Lung microvascular endothelial cell (primary cell): ENCODE measurements at regions not wholly inside any gene's neighbourhood (a gene's known extent, or its start where the extent isn't known, plus 50 kb on each side); places are given as distances from the start of the nearest gene placed in this dataset.
A peak's percentile ranks its signal among the peaks of the same experiment; 100 is the strongest.

ENCODE experiments used
- DNase-seq, 2 donors: peaks; one replicate each; pipeline versions ENCODE4 v3.0.0 to v3.0.0-alpha.2; 2010; ENCODE audit warnings: low read depth in 2 of 2

DNA sequence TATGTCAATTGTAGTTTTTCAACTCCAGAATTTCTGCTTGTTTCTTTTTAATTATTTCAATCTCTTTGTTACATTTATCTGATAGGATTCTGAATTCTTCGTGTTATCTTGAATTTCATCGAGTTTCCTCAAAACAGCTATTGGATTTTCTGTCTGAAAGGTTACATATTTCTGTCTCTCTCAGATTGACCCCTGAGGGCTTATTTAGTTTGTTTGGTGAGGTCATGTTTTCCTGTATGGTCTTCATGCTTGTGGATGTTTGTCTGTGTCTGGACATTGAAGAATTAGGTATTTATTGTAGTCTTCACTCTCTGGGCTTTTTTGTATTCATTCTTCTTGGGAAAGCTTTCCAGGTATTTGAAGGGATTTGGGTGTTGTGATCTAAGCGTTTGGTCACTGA lies 85.6 kb downstream of the SNAPC1 start:
- DNase-seq = peak in 1 of 2 donors; percentile 10

DNA sequence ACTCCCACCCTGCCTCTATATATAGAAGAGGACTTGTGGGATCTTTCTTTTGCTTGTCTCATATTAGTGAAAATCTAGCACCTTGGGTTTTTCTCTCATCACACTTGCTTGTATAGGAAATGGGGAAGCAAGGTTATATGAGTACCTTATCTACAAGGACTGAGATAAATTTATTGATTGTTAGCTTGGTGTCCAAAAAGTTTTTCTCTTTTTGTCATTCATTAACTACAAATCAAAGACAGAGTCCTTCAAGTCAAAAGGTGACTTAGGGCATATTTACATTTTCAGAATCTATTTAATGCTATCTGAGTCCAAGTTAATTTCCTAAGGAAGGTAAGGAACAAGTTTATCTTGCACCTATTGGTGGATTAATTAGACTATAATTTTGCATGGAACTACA lies 92.7 kb downstream of the SNAPC1 start:
- no peak for DNase-seq

DNA sequence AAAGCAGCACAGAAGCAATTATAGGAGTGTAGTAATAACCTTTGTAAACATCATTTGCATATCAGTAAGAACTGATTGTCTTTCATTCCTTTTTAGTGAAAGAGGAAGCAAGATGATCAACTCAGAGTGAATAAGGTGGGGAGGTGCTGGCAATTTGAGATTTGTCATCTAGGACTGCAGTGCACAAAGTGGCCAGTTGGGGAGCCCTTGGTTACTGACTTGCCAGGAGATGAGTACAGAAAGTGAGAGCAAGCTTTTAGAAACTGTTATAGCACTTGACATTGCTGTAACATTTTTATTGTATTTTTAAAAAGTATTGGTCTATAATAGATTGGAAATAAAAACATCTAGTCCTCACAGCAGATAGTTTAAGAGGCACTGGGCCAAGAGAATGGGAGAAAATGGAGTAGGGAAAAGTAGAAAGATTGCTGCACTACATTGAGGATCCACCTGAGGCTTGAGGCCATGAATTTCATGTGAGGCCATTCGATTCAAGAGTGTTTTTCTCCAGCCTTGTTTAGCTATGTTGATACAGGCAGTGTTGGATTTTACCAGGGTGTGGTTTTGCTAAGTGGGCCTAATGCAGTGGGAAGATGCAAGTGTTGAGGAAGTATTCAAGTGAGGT lies 98.2 kb downstream of the SNAPC1 start:
- peak; percentile 46 to 53 for DNase-seq

DNA sequence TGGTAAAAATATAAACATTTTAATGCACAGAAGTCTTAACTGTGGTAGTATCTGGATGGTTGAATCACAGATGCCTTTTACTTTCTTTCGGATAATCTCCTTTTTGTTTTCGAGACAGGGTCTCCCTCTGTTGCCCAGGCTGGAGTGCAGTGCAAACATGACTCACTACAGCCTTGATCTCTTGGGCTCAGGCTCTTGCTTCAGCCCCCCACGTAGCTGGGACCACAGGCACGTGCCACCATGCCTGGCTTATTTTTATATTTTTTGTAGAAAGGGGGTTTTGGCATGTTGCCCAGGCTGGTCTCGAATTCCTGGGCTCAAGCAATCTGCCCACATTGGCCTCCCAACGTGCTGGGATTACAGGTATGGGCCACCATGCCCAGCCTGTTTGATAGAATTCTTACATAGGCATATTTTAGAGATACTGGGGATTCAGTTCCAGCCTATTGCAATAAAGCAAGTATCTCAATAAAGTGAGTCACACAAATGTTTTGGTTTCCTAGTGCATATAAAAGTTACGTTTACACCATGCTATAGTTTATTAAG lies 99.2 kb downstream of the SNAPC1 start:
- DNase-seq = no peak

DNA sequence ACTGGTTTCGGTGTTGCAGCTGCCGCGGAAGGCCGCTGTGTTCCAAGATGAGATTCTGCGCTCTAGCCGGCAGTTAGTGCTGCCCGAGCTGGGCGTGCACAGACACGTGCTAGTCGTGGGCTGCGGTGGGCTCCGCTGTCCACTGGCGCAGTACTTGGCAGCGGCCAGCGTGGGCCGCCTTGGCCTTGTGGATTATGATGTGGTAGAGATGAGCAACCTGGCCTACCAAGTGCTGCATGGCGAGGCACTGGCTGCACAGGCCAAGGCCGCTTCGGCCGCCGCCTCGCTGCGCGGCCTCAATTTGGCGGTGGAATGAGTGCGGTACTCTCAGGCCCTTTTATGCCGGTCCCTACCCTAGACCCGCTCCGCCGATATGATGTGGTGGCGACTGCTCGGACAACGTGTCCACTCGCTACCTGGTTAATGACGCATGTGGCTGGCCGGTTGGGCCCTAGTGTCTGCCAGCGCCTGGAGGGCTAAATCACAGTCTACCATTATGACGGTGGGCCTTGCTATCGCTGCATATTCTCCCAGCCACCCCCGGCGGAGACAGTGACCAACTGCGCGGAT lies 102.2 kb downstream of the SNAPC1 start:
- no peak for DNase-seq

DNA sequence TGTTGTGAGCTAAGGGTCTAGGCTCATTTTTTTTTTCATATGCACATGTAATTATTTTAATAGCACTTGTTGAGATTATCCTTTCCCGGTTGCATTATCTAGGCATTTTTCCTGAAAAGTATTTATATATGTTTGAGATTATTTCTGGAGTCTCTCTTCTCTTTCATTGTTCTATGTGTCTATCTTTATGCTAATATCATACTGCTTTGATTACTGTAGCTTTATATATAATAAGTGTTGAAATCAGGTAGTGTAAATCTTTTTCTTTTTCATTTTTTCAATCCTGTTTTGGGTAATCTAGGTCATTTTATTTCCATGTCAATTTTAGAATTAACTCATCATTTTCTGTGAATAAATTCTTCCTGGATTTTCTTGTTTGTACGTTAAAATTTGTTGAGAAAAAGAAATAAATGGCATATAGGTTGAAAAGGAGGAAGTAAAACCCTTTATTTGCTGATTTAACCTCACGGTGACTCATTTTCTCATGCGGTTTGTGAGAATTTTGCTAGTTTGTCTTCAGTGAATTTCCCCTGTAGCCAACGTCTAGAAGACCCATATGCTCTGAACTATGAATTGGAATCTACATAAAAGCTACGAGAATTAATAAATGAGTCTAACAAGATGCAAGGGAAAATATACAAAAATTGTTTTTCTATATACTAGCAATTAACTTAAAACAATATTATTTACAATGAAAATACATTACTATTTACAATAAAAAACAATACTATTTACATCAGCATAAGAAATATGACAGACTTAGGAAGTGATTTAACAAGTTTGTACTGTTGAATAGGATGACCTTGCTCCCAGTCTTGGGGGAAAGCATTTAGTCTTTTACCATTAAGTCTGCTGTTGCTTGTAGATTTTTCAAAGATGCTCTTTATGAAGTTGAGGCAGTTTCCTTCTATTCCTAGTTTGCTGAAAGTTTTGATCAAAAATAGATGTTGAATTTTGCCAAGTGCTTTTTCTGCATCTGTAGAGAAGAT lies 105.0 kb downstream of the SNAPC1 start:
- DNase-seq = peak in 1 of 2 donors; percentile 10

DNA sequence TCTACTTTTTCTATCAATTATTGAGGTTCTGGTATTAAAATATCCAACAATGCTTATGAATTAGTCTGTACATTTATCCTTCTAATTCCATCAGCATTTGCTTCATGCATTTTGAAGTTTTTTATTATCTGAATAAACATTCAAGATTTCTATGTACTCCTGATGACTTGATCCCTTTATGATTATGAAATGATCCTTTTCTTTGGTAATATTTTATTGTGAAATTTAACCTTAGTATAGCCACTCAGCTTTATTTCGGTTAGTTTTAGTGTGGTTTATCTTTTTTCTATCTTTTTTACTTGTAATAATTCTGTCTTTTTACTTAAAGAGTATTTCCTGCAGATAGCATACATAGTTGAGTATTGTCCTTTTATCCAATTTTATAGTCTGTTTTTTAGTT lies 106.6 kb downstream of the SNAPC1 start:
- DNase-seq = no peak

DNA sequence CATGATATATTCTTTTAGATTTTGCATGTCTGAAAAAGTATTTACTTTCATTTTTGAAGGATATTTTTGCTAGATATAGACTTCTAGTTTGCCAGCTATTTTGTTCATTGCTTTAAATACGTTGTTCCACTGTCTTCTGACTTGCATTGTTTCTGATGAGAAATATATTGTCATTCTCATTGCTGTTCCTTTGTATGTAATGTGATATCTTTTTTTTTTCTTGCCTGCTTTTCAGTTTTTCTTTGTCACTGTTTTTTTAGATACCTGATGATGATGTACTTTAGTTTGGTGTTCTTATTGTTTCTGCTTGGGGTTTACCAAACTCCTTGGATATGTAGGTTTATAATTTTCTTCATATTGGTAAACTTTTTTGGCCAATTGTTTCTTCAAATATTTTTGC lies 107.9 kb downstream of the SNAPC1 start:
- no peak for DNase-seq

DNA sequence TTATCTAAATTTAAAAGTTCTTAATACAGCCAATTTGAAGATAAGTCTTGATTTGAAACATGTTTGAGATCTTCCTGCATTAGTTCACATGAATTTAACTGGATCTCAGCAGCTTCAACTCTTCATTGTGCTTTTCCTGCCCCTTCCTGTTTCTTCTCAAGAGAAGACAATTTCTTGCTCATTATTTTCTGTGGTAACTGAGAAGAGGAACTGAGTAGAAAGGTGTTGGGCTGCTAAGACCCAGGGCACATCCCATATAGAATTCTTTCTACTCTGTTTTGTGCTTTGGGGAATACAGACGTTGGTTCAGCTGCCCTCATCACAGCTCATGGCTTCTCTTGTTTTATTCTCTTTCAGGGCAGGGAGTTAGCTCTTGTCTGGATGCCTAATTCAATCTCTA lies 110.2 kb downstream of the SNAPC1 start:
- no peak for DNase-seq

DNA sequence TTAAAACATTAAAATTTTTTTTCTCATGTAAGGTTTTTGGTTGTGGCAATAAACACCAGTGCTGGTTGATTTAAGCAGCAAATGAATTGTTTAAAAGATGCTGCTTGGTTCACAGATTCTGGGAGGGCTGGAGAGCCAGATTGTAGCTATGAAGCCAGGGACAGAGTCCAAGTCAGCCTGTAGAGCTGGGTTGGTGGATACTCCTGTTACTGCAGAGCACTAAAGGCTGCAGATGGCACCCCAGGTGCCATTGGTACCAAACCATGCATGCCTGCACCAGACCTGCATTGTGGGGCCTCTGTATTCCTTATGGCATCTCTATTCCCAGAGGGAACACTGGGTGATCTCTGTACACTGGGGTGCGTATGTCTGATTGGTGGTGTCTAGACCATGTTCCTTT lies 113.3 kb downstream of the SNAPC1 start:
- no peak for DNase-seq

DNA sequence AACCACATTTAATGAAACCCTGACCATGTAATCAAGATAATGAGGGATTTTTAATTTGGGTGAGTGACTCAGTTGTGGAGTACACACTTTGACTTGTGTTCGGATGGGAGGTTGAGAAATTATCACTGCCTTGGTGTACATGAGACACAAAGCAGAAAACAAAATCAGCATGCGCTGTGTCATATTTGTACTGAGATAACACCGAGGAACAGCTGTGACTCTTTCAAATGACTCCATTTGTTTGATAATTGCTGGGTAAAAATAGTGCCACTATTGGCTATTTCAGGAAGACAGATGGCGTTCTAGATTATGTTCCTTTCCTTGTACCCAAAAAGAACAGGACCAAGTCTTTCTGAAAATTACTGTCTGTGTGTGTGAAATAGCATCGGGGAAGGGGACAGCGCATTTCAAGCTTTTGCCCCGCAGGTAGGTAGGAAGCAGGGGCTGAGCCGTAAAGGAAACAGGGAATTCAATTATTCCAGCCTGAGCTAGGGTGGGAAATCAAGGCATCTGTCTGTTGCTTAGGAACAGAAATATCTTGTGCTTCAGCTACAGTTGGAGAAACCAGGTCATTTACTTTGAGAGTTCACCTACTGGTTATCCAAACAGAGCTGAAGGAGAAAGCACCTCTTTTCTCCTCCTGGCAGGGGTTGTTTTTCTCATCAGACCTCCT lies 114.3 kb downstream of the SNAPC1 start:
- no peak for DNase-seq

DNA sequence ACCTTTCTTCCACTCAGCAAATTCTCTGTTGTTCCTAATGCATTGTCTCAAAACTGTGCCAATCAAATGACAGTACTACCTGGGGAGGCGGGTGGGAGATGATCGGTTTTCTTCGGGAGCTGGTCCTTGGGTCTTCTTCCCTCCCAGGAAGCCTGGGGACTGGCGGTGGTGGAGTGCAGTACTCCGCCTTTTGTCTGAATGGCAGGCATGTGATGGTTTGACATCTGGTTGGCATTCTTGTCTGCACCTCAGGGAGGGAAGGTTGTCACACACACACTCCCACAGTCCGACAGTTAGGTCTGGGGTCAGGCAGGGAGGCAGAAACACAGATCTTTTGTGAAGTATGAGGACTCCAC lies 114.8 kb downstream of the SNAPC1 start:
- no peak for DNase-seq

DNA sequence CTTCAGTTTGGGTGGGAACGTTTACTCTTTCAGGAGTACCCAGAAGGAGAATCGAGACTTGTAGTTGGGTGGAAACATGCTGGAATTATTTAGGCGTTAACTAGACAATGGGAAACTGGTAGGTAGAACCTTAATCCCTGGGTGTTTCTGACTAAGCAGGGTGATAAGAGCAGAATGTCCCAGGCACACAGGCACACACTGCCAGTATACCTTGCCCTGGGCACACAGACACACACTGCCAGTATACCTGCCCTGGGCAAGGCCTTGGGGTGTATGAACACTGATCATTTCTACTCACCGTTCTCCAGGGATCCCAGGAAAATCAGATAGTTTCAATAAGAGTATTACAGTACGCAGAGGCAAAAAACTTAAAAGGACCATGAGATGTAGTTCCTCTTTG lies 115.5 kb downstream of the SNAPC1 start:
- DNase-seq = no peak

DNA sequence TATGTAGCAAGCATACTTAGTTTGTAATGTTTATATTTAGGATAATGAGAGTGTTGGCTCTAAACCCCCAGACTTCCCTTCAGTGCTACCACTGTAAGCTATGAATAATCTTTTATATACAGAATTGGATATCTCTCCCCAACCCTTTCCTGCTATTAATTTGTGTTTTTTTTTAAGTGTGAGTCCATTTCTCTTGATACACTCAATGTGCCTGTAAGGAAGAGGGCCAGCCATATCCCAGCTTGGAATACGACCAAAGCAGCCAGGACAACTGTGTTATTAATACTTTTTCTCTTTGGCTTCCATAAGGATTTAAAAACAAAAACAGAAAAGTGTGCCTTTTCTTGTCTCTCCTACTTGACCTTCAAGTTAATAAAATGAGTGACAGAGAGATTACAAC lies 116.7 kb downstream of the SNAPC1 start:
- DNase-seq = no peak

DNA sequence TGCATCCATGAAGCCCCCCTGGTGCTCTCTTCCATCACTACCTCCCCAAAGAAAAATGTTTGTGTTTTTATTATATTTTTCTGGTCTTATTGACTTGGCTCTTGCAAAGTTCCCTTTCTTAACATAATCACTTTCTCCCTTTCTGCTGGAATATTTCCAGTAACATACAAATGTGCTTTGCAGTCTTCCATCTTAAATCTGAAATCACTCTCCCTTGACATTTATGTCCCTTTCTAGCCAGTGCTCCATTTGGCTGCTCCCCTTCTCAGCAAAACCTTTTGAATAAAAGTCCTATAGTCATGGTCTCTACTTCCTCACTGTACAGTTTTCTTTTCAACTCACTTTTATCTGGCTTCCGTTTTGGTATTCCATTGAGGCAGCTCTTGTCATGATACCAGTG lies 118.8 kb downstream of the SNAPC1 start:
- DNase-seq = no peak

DNA sequence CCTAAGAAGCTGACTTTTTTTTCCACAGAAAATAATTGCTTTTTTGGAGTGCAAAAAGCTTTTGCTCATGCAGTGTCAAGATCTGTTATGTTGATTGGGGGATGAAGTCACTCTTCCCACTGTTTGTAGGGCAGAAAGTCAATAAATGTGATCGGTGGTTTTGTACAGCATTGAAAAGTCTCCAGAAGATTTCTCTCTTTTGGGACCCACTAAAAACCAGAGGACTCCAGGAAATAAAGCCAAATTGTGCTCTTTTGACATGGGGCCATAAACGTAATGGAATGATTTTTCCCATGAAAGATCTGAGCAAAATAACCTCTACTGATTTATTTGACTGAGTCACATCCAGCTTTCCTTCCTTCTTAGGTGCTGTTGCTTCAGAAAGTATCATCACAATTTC lies 122.5 kb downstream of the SNAPC1 start:
- DNase-seq = no peak

DNA sequence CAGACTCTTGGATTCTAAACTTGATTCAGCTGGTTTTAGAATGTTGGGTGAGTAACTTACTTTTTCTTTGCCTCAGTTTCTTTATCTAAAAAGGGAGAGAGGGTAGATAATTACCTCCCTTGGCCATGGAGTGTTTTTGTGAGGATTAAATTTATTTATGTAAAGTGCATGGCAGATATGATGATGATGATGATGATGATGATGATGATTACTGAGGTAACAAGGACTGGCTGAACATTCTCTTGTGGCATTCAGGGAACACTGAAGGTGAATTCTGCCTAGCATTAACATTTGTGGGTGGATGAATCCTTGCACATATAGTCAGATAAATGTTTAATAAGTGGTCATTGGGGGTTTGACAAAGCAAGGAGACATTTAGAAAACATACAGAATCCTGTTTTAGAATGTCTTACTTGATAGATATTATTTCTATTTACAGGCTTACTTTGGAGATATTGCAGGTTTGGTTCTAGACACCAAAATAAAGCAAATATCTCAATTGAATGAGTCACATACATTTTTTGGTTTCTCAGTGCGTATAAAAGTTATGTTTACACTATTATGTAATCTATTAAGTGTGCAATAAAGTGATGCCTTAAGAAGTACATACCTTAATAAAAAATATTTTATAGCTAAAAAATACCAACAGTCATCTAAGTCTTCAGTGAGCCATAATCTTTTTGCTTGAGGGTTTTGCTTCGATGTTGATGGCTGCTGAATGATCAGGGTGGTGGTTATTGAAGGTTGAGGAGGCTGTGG lies 123.2 kb downstream of the SNAPC1 start:
- no peak for DNase-seq

DNA sequence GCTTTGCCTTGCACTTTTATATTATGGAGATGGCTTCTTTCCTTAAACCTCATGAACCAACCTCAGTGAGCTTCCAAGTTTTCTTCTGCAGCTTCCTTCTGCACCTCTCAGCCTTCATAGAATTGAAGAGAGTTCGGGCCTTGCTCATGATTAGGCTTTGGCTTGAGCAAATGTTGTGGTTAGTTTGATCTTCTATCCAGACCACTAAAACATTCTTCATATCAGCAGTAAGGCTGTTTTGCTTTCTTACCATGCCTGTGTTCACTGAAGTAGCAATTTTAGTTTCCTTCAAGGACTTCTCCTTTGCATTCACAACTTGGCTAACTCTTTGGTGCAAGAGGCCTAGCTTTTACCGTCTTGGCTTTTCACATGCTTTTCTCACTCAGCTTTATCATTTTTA lies 125.4 kb downstream of the SNAPC1 start:
- no peak for DNase-seq

DNA sequence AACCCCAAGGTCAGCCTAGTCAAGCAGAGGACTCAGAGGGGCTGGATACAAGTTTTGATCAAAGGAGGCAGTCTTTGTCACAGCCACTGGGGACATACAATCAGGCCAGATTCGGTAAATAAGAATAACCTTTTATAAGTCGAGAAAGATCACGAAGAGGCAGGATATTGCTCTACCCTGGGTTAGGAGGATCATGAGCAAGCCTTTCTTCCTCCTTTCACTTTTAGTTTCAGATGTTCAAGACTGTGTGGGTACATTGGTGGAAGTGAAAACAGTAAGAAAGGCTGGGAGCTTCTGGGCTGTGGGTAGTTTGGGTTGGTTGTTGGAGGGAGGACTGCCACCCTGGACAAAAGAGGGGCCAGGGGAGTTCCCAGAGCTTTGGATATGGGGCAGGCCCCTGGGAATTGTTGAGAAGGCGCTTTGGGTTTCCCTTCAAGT lies 127.7 kb downstream of the SNAPC1 start:
- no peak for DNase-seq

DNA sequence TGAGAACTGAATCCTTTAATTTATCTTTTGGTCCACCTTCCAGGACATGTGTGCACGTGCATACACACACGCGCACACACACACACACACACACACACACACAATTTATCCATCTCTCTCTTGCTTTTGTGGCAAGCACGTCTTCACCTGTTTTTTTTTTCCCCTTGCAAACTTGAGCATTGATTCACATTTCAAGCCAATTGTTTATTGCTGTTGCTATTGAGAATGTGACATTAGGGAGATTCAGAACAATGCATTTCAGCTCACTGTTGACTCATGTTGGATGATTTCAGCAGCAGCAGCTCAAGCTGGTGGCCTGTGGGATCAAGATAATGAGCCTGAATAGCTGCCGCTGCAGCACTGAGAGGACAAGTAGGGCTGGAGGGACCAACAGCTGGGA lies 128.9 kb downstream of the SNAPC1 start:
- DNase-seq = no peak

DNA sequence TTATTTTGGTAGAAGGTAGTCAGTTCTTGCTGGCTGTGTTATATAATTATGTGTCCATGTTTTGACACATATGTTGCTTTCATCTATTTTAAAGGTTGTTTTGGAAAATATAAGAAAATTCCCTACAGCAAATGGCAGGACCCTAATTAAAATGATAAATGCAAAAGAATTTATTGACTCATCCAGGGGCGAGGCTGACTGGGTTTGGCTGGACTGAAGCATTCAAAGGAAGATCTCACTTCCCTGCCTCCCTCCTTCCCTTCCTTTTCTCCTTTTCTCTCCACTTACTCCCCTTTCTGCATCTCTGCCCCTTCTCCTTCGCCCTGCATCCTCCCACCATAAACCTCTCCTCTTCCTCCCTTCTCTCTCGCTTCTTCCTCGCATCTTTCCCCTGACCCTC lies 129.6 kb downstream of the SNAPC1 start:
- DNase-seq = no peak
